ENCODE measurements at regions not wholly inside any gene's neighbourhood (a gene's known extent, or its start where the extent isn't known, plus 50 kb on each side); places are given as distances from the start of the nearest gene placed in this dataset.
"Not testable (repeated sequence)": the region's sequence is repeated elsewhere in the genome, so short reads cannot be mapped to it uniquely, and the experiment has no call there.

DNA sequence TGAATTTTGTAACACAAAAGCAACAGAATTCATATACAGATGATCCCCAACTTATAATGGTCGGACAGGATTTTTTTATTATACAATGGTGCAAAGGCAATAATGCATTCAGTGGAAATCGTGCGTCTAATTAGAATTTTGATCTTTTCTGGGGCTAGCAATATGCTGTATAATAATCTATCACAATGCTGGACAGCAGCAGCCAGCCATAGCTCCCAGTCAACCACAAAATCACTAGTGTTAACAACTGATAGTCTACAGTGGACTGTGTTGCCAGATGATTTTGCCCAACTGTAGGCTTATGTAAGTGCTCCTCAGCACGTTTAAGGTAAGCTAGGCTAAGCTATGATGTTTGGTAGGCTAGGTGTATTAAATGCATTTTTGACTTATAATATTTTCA is 399.0 kb upstream of the SLC39A10 start:
- Histone ChIP-seq H3K36me3 (ENCODE audit: control insufficient read depth in 3 of 3, insufficient read depth in 2 of 3, low read depth in 1 of 3, low read length in 3 of 3) (no peaks in the 10 kb centered on the region), H3K27me3 (ENCODE audit: control insufficient read depth in 3 of 3, insufficient read depth in 3 of 3, low read length in 3 of 3) (no peaks in the 10 kb centered on the region), H3K9me3 (ENCODE audit: control insufficient read depth in 2 of 2, insufficient read depth in 1 of 2, low read depth in 1 of 2, low read length in 1 of 2) (peaks cover 0 to 3% of the 10 kb centered on the region in 2 donors), H3K27ac (ENCODE audit: low read depth in 1 of 3, low read length in 2 of 3) (no peak overlapping the region), H3K4me3 (ENCODE audit: low read depth in 1 of 3, low read length in 3 of 3) (no peak overlapping the region), H3K4me1 (ENCODE audit: control insufficient read depth in 3 of 3, insufficient read depth in 2 of 3, low read depth in 1 of 3, low read length in 2 of 3) (no peaks in the 10 kb centered on the region)
- FAIRE-seq (no peak), DNase-seq (no peak)
- WGBS, 3 donors: 77 to 81% (median 79%) methylated on average over 4 of the region's 4 CpGs

DNA sequence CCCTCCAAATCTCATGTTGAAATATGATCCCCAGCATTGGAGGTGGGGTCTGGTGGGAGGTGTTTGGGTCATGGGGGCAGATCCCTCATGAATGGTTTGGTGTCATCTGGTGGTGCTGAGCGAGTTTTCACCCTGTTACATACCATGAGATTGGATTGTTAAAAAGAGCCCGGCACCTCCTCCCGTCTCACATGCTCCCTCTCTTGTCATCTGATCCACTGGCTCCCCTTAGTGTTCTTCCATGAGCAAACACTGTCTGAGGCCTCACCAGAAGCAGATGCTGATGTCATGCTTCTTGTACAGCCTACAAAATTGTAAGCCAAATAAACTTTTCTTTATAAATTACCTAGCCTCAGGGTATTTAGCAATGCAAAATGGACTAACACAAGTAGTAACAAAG is 405.0 kb upstream of the SLC39A10 start:
- Histone ChIP-seq H3K27me3 (ENCODE audit: control insufficient read depth in 3 of 3, insufficient read depth in 3 of 3, low read length in 3 of 3) (no peaks in the 10 kb centered on the region), H3K27ac (ENCODE audit: low read depth in 1 of 3, low read length in 2 of 3) (no peak overlapping the region), H3K4me1 (ENCODE audit: control insufficient read depth in 3 of 3, insufficient read depth in 2 of 3, low read depth in 1 of 3, low read length in 2 of 3) (no peaks in the 10 kb centered on the region), H3K4me3 (ENCODE audit: low read depth in 1 of 3, low read length in 3 of 3) (no peak overlapping the region), H3K36me3 (ENCODE audit: control insufficient read depth in 3 of 3, insufficient read depth in 2 of 3, low read depth in 1 of 3, low read length in 3 of 3) (no peaks in the 10 kb centered on the region), H3K9me3 (ENCODE audit: control insufficient read depth in 2 of 2, insufficient read depth in 1 of 2, low read depth in 1 of 2, low read length in 1 of 2) (peaks cover 0 to 1% of the 10 kb centered on the region in 2 donors)
- DNase-seq (no peak), FAIRE-seq (no peak)
- WGBS, 3 donors: 73 to 81% (median 75%) methylated on average over 3 of the region's 3 CpGs

DNA sequence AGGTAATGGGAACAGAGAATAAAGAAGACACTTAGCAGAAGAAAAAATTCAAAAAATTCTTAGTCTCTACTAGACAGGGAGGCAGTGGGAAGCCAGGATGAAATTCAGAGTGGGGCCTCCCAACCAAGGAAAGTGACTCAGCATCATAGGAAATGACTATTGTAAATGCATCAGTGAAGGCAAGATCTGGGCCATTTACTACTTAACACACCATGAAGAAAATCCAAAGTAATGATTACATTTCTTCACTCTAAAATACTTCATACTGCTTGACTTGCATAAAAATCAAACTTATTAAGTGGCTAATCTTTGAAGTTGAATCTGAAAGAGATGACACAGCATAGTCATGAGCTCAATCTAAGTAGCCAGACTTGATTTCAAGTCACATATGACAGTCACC is 405.8 kb upstream of the SLC39A10 start:
- peaks cover 0 to 1% of the 10 kb centered on the region in 2 donors for H3K9me3 ChIP-seq (ENCODE audit: control insufficient read depth in 2 of 2, insufficient read depth in 1 of 2, low read depth in 1 of 2, low read length in 1 of 2)
- H3K4me1 ChIP-seq (ENCODE audit: control insufficient read depth in 3 of 3, insufficient read depth in 2 of 3, low read depth in 1 of 3, low read length in 2 of 3): no peaks in the 10 kb centered on the region
- H3K4me3 ChIP-seq (ENCODE audit: low read depth in 1 of 3, low read length in 3 of 3): no peak overlapping the region
- FAIRE-seq (no peak), DNase-seq (no peak)
- no peaks in the 10 kb centered on the region for H3K27me3 ChIP-seq (ENCODE audit: control insufficient read depth in 3 of 3, insufficient read depth in 3 of 3, low read length in 3 of 3)
- H3K36me3 ChIP-seq (ENCODE audit: control insufficient read depth in 3 of 3, insufficient read depth in 2 of 3, low read depth in 1 of 3, low read length in 3 of 3): no peaks in the 10 kb centered on the region
- H3K27ac ChIP-seq (ENCODE audit: low read depth in 1 of 3, low read length in 2 of 3): no peak overlapping the region

DNA sequence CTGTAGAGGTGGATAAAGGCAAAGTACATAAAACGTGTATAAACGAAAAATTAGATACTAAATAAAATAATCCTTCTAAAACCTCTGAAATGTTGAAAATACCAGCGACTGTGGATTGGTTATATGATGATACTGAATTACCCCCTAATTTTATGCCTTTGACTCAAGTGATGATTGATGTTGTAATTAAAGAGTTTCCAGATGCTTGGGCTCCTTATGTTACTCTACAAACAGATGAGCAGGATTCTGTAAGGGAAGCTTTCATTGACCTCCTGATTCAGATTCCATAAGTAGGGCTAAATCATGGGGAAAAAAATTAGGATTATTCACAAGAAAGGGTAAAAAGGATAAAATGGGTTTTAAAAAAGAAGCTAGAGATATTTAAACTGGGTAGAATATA is 418.2 kb upstream of the SLC39A10 start:
- no peak overlapping the region for H3K27ac ChIP-seq (ENCODE audit: low read depth in 1 of 3, low read length in 2 of 3)

DNA sequence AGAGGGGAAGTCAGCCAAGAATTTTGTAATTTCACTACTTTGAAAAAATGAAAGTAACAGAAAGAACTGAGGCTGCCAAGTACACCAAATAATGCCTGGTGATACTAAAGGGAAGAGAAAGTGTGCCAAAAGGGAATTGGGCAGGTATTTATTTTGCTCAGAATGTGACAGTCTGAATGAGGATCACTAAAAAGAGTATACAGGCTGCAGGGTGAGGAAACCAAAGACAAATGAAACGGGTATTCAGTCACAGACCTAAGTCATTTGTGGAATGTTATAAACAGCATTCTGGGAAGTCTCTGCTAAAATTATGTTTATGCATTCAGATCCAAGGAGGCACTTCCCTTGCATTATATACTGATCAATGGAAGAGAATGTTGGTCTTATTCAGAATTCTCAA is 418.6 kb upstream of the SLC39A10 start:
- no peaks in the 10 kb centered on the region for H3K36me3 ChIP-seq (ENCODE audit: control insufficient read depth in 3 of 3, insufficient read depth in 2 of 3, low read depth in 1 of 3, low read length in 3 of 3)
- H3K4me3 ChIP-seq (ENCODE audit: low read depth in 1 of 3, low read length in 3 of 3): no peak overlapping the region
- no peak for DNase-seq
- no peaks in the 10 kb centered on the region for H3K27me3 ChIP-seq (ENCODE audit: control insufficient read depth in 3 of 3, insufficient read depth in 3 of 3, low read length in 3 of 3)
- H3K27ac ChIP-seq (ENCODE audit: low read depth in 1 of 3, low read length in 2 of 3): no peak overlapping the region
- H3K4me1 ChIP-seq (ENCODE audit: control insufficient read depth in 3 of 3, insufficient read depth in 2 of 3, low read depth in 1 of 3, low read length in 2 of 3): no peaks in the 10 kb centered on the region
- FAIRE-seq: no peak
- no peaks in the 10 kb centered on the region for H3K9me3 ChIP-seq (ENCODE audit: control insufficient read depth in 2 of 2, insufficient read depth in 1 of 2, low read depth in 1 of 2, low read length in 1 of 2)
- WGBS, 3 donors: 46 to 54% (median 46%) methylated on average over 1 of the region's 1 CpG

More for the DNA sequence above, 418.2 kb upstream of the SLC39A10 start:
- DNase-seq (no peak), FAIRE-seq (no peak)
- Histone ChIP-seq H3K4me1 (ENCODE audit: control insufficient read depth in 3 of 3, insufficient read depth in 2 of 3, low read depth in 1 of 3, low read length in 2 of 3) (no peaks in the 10 kb centered on the region), H3K4me3 (ENCODE audit: low read depth in 1 of 3, low read length in 3 of 3) (no peak overlapping the region), H3K9me3 (ENCODE audit: control insufficient read depth in 2 of 2, insufficient read depth in 1 of 2, low read depth in 1 of 2, low read length in 1 of 2) (no peaks in the 10 kb centered on the region), H3K36me3 (ENCODE audit: control insufficient read depth in 3 of 3, insufficient read depth in 2 of 3, low read depth in 1 of 3, low read length in 3 of 3) (no peaks in the 10 kb centered on the region), H3K27me3 (ENCODE audit: control insufficient read depth in 3 of 3, insufficient read depth in 3 of 3, low read length in 3 of 3) (no peaks in the 10 kb centered on the region)
- 59 to 77% (median 61%) methylated on average over 3 of the region's 3 CpGs for WGBS, 3 donors

DNA sequence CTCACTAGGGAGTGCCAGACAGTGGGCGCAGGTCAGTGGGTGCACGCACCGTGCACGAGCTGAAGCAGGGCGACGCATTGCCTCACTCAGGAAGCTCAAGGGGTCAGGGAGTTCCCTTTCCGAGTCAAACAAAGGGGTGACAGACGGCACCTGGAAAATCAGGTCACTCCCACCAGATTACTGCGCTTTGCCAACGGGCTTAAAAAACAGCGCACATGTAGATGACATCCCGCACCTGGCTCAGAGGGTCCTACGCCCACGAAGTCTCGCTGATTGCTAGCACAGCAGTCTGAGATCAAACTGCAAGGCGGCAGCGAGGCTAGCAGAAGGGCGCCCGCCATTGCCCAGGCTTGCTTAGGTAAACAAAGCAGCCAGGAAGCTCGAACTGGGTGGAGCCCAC is 428.5 kb upstream of the SLC39A10 start:
- WGBS, 3 donors: 91 to 94% (median 93%) methylated on average over 20 of the region's 20 CpGs
- not testable (repeated sequence) for H3K4me3 ChIP-seq (ENCODE audit: low read depth in 1 of 3, low read length in 3 of 3); FAIRE-seq; H3K36me3 ChIP-seq (ENCODE audit: control insufficient read depth in 3 of 3, insufficient read depth in 2 of 3, low read depth in 1 of 3, low read length in 3 of 3); H3K27ac ChIP-seq (ENCODE audit: low read depth in 1 of 3, low read length in 2 of 3); DNase-seq; H3K4me1 ChIP-seq (ENCODE audit: control insufficient read depth in 3 of 3, insufficient read depth in 2 of 3, low read depth in 1 of 3, low read length in 2 of 3); H3K9me3 ChIP-seq (ENCODE audit: control insufficient read depth in 2 of 2, insufficient read depth in 1 of 2, low read depth in 1 of 2, low read length in 1 of 2); H3K27me3 ChIP-seq (ENCODE audit: control insufficient read depth in 3 of 3, insufficient read depth in 3 of 3, low read length in 3 of 3)

DNA sequence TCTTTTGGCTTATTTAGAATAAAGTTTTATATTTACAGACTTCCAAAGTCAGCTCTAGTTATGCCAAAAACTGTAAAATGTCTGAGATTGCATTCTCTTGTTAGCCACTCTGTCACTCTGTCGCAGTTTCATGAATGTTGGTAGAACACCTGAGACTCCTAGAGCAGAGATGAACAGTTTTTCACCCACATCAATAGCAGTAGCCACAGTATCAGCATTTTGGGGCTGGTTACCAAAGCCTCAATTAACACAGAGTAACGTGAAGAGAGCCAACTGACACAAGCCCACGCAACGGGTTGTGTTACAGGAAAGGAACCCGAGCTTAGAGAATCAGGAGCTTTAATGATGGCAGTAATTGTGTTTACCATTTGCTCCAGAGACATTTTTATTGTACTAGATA is 443.0 kb upstream of the SLC39A10 start:
- WGBS, 3 donors: 49 to 63% (median 57%) methylated on average over 5 of the region's 5 CpGs
- FAIRE-seq (no peak), DNase-seq (no peak)

DNA sequence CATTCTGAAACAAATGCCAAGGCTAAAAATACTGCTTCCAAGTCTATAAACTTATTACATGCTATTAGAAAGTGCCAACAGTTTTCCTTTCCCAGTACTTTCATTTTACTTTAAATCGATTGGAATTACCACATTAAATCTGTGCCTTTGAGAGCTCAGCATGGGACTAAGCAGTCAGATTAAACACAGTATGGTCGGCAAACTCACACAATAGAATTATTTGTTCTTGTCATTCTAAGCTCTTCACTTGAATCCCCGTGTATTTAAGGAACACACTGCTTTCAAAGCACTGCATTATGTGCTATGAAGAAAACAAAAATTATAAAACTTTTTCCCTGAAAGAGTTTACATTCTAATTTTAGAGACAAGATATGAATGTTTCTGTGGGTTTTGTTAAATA is 444.4 kb upstream of the SLC39A10 start:
- Histone ChIP-seq H3K27ac (ENCODE audit: low read depth in 1 of 3, low read length in 2 of 3) (no peak overlapping the region), H3K27me3 (ENCODE audit: control insufficient read depth in 3 of 3, insufficient read depth in 3 of 3, low read length in 3 of 3) (no peaks in the 10 kb centered on the region), H3K4me1 (ENCODE audit: control insufficient read depth in 3 of 3, insufficient read depth in 2 of 3, low read depth in 1 of 3, low read length in 2 of 3) (no peaks in the 10 kb centered on the region), H3K36me3 (ENCODE audit: control insufficient read depth in 3 of 3, insufficient read depth in 2 of 3, low read depth in 1 of 3, low read length in 3 of 3) (no peaks in the 10 kb centered on the region), H3K9me3 (ENCODE audit: control insufficient read depth in 2 of 2, insufficient read depth in 1 of 2, low read depth in 1 of 2, low read length in 1 of 2) (no peaks in the 10 kb centered on the region), H3K4me3 (ENCODE audit: low read depth in 1 of 3, low read length in 3 of 3) (no peak overlapping the region)
- DNase-seq: no peak
- WGBS, 3 donors: 36 to 48% (median 39%) methylated on average over 3 of the region's 3 CpGs
- FAIRE-seq: no peak

More for the DNA sequence above, 443.0 kb upstream of the SLC39A10 start:
- Histone ChIP-seq H3K27me3 (ENCODE audit: control insufficient read depth in 3 of 3, insufficient read depth in 3 of 3, low read length in 3 of 3) (no peaks in the 10 kb centered on the region), H3K36me3 (ENCODE audit: control insufficient read depth in 3 of 3, insufficient read depth in 2 of 3, low read depth in 1 of 3, low read length in 3 of 3) (no peaks in the 10 kb centered on the region), H3K27ac (ENCODE audit: low read depth in 1 of 3, low read length in 2 of 3) (no peak overlapping the region), H3K9me3 (ENCODE audit: control insufficient read depth in 2 of 2, insufficient read depth in 1 of 2, low read depth in 1 of 2, low read length in 1 of 2) (no peaks in the 10 kb centered on the region), H3K4me1 (ENCODE audit: control insufficient read depth in 3 of 3, insufficient read depth in 2 of 3, low read depth in 1 of 3, low read length in 2 of 3) (no peaks in the 10 kb centered on the region), H3K4me3 (ENCODE audit: low read depth in 1 of 3, low read length in 3 of 3) (no peak overlapping the region)

DNA sequence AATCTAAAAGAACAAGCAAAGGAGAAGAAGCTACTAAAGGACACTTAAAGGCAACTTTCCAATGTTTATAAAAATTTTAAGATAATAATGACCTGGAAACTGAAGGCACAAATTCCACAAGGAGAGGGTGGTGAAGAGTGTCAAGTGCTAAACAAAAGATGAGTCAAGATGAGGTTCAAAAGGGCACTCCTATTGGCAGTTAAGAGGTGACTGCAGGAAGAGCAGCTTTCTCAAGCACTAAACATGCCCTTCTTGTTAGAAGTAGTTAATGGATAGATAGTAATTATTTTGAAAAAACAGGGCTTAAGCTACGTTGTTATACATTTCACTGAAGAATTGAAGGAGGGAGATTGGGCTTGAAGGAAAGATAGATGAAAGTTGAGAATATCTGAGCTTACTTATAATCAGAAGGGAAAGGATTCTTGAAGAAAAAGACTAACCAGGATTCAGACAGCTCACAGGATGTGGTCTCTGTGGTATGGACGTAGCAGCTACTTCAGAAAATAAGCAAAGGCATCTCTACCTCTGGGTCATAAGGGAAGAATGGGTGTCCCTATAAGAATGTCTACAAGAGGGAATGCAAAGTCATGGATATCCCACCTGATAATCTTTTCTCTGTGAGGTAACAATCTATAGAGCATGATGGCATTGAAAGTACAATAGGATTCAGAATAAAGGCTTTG is 454.7 kb upstream of the SLC39A10 start:
- H3K27ac ChIP-seq (ENCODE audit: low read depth in 1 of 3, low read length in 2 of 3): no peak overlapping the region
- H3K4me1 ChIP-seq (ENCODE audit: control insufficient read depth in 3 of 3, insufficient read depth in 2 of 3, low read depth in 1 of 3, low read length in 2 of 3): no peaks in the 10 kb centered on the region
- DNase-seq (no peak), FAIRE-seq (no peak)
- no peaks in the 10 kb centered on the region for H3K36me3 ChIP-seq (ENCODE audit: control insufficient read depth in 3 of 3, insufficient read depth in 2 of 3, low read depth in 1 of 3, low read length in 3 of 3)
- 55 to 66% (median 64%) methylated on average over 2 of the region's 2 CpGs for WGBS, 3 donors
- H3K27me3 ChIP-seq (ENCODE audit: control insufficient read depth in 3 of 3, insufficient read depth in 3 of 3, low read length in 3 of 3): no peaks in the 10 kb centered on the region
- no peak overlapping the region for H3K4me3 ChIP-seq (ENCODE audit: low read depth in 1 of 3, low read length in 3 of 3)
- H3K9me3 ChIP-seq (ENCODE audit: control insufficient read depth in 2 of 2, insufficient read depth in 1 of 2, low read depth in 1 of 2, low read length in 1 of 2): no peaks in the 10 kb centered on the region

Data from small intestine (tissue), 7 donors.